Small intestine (tissue), 7 donors: ENCODE measurements at regions not wholly inside any gene's neighbourhood (a gene's known extent, or its start where the extent isn't known, plus 50 kb on each side); places are given as distances from the start of the nearest gene placed in this dataset.

Source experiments
- DNase-seq, 2 donors: peaks; one replicate each; pipeline versions ENCODE4 v3.0.0 to v3.0.0-alpha.2; 2013
- FAIRE-seq: peaks from 2 replicates; lab custom pipeline; 2012; peaks lifted over from hg19 to GRCh38; lab: Jason Lieb, UNC
- H3K27ac ChIP-seq, 3 donors: one replicate each; pipeline ENCODE4 v1.5.1; 2013; ENCODE audit warnings: low read length in 2 of 3, mild to moderate bottlenecking in 2 of 3, control low read depth in 1 of 3, inconsistent platforms in 1 of 3, low read depth in 1 of 3, moderate library complexity in 1 of 3
- H3K27me3 ChIP-seq, 3 donors: one replicate each; pipeline ENCODE4 v1.6.1; 2013; ENCODE audit warnings: low read length in 3 of 3, inconsistent platforms in 1 of 3; ENCODE audit not compliant: control insufficient read depth in 3 of 3, insufficient read depth in 3 of 3
- H3K36me3 ChIP-seq, 3 donors: one replicate each; pipeline ENCODE4 v1.6.1; 2013; ENCODE audit warnings: low read length in 3 of 3, inconsistent platforms in 1 of 3, low read depth in 1 of 3, mild to moderate bottlenecking in 1 of 3, moderate library complexity in 1 of 3; ENCODE audit not compliant: control insufficient read depth in 3 of 3, insufficient read depth in 2 of 3
- H3K4me1 ChIP-seq, 3 donors: one replicate each; pipeline ENCODE4 v1.6.1; 2013; ENCODE audit warnings: low read length in 2 of 3, inconsistent platforms in 1 of 3, low read depth in 1 of 3, mild to moderate bottlenecking in 1 of 3, moderate library complexity in 1 of 3; ENCODE audit not compliant: control insufficient read depth in 3 of 3, insufficient read depth in 2 of 3
- H3K4me3 ChIP-seq, 3 donors: one replicate each; pipeline ENCODE4 v1.5.1; 2013; ENCODE audit warnings: low read length in 3 of 3, control low read depth in 1 of 3, inconsistent platforms in 1 of 3, low read depth in 1 of 3, mild to moderate bottlenecking in 1 of 3, moderate library complexity in 1 of 3
- H3K9me3 ChIP-seq, 2 donors: one replicate each; pipeline ENCODE4 v1.6.1; 2013; ENCODE audit warnings: low read depth in 1 of 2, low read length in 1 of 2; ENCODE audit not compliant: control insufficient read depth in 2 of 2, insufficient read depth in 1 of 2
- WGBS, 3 donors: extraction: QIAGEN DNeasy Blood & Tissue Kit; methylation state at CpG; one replicate each; pipeline ENCODE4 v1.1.7; 2013; 5-methylcytosine and 5-hydroxymethylcytosine counted together
- donor health status: healthy with polysubstance abuse.
- donor health status: control.
- donor health status: control.
- donor health status: Bipolar disorder and iron deficiency.
- donor health status: healthy.

DNA sequence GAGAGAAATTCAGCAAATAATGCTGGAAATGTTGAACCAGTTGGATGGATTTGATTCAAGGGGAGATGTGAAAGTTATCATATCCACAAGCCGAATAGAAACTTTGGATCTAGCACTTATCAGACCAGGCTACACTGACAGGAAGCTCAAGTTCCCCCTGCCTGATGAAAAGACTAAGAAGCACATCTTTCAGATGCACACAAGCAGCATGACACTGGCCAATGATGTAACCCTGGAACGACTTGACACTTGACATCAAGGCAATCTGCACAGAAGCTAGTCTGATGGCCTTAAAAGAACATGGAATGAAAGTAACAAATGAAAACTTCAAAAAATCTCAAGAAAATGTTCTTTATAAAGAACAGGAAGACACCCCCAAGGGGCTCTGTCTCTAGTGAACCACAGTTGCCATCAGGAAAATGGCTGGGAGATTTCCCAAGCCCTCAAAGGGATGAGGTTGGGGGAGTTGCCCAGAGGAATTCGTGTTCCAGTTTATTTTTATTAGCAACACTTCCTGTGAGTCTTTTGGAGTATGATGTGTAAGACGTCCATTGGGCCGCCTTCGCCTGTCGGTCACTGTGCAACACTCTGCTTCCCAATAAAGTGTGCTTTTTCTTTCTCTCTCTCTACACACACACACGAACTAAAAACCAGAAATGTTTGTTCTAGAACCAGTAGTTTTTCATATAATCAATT lies 200.0 kb downstream of the HIBADH start:
- FAIRE-seq (no peak), DNase-seq (no peak)
- Histone ChIP-seq H3K27me3 (peaks cover 0 to 3% (median 0%) of the 10 kb centered on the region in 3 donors), H3K4me1 (no peaks in the 10 kb centered on the region), H3K9me3 (no peaks in the 10 kb centered on the region), H3K4me3 (no peak overlapping the region), H3K27ac (no peak overlapping the region), H3K36me3 (no peaks in the 10 kb centered on the region)
- 59 to 69% (median 62%) methylated on average over 8 of the region's 8 CpGs for WGBS, 3 donors

DNA sequence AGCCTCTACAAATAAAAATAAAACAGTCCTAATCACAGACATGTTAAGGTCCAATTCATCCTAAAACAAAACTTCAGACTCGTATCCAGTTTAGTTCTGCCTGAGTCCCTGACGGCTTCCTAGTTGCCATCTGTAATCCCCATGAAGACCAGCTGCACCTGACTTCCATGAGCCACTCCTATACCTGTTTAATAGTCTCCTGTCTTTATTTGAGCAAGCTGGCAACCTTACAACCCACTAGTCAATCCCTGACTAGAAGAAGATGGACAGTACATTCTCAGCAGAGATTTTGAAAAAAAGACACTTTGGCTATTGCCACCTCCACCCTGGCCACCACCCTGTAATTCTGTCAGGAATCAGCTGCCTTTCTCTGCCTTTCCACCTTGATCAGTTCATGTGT lies 197.7 kb downstream of the HIBADH start:
- no peak overlapping the region for H3K4me3 ChIP-seq
- no peaks in the 10 kb centered on the region for H3K9me3 ChIP-seq
- H3K27me3 ChIP-seq, result peaks cover 0 to 3% (median 3%) of the 10 kb centered on the region in 3 donors
- FAIRE-seq (no peak), DNase-seq (no peak)
- 58 to 79% (median 66%) methylated on average over 2 of the region's 2 CpGs for WGBS, 3 donors
- no peak overlapping the region for H3K27ac ChIP-seq
- H3K4me1 ChIP-seq, result no peaks in the 10 kb centered on the region
- no peaks in the 10 kb centered on the region for H3K36me3 ChIP-seq

DNA sequence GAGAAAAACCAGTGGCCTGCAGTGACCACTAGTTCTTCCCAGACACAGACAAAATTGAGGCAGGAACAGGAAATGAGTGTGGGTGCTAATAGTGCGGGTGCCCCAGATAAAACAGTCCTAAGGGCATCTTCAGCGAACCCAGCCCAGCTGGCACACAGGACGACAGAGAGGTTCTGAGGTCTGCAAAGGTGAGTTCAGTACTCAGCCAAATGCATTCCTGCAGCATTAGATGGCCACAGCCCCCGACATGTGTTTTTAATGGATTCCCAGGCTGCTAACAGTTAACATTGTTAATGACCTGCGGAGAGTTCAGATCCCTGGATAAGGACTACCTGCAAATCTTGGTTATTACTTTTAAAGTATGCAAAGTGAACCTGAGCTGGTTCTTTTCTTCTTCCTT lies 196.0 kb downstream of the HIBADH start:
- Histone ChIP-seq H3K27me3 (peaks cover 0 to 3% (median 3%) of the 10 kb centered on the region in 3 donors), H3K36me3 (no peaks in the 10 kb centered on the region), H3K4me1 (no peaks in the 10 kb centered on the region), H3K9me3 (no peaks in the 10 kb centered on the region), H3K4me3 (no peak overlapping the region), H3K27ac (no peak overlapping the region)
- DNase-seq (no peak), FAIRE-seq (no peak)
- WGBS, 3 donors, result 40 to 67% (median 50%) methylated on average over 5 of the region's 5 CpGs

DNA sequence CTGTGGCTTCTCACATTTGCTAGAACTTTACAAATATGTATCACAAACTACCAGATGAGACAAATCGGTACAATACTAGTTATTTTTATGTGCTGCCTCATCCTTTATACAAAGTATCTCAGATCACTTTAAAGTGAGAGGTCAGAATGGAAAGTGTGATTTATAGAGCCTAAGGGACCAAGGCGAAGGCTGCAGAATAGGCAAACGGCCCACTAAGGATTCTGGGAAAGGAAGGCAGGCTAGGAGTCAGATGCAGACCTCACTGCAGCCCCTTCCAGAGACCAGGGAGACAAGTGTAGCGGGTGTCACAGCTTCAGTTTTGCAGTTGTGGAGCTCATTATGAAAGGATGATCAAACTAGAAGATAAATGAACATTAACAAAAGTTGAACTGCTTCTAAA lies 190.6 kb downstream of the HIBADH start:
- no peak for FAIRE-seq
- 73 to 89% (median 79%) methylated on average over 4 of the region's 4 CpGs for WGBS, 3 donors

More for the DNA sequence above, 190.6 kb downstream of the HIBADH start:
- Histone ChIP-seq H3K4me3 (no peak overlapping the region), H3K27me3 (peaks cover 0 to 3% (median 3%) of the 10 kb centered on the region in 3 donors), H3K4me1 (no peaks in the 10 kb centered on the region), H3K27ac (no peak overlapping the region), H3K36me3 (no peaks in the 10 kb centered on the region), H3K9me3 (no peaks in the 10 kb centered on the region)
- DNase-seq, result no peak
